ENCODE measurements at regions not wholly inside any gene's neighbourhood (a gene's known extent, or its start where the extent isn't known, plus 50 kb on each side); places are given as distances from the start of the nearest gene placed in this dataset.

- Histone ChIP-seq H3K27ac (ENCODE audit: low read length) (no peak overlapping the region), H3K36me3 (ENCODE audit: control insufficient read depth, insufficient read depth, low read length) (no peaks in the 10 kb centered on the region), H3K4me3 (ENCODE audit: low read depth in 2 of 2, low read length in 2 of 2) (no peak overlapping the region), H3K9me3 (ENCODE audit: control insufficient read depth, insufficient read depth, low read depth, low read length) (no peaks in the 10 kb centered on the region), H3K27me3 (ENCODE audit: control insufficient read depth, insufficient read depth, low read length) (no peaks in the 10 kb centered on the region), H3K4me1 (ENCODE audit: control insufficient read depth, insufficient read depth, low read length) (no peaks in the 10 kb centered on the region)
- TF ChIP-seq POLR2AphosphoS5 (IDR thresholded peaks at IDR 0.05; ENCODE audit: low read depth, low read length) (no peak), SIN3A (IDR thresholded peaks at IDR 0.05; ENCODE audit: borderline replicate concordance, insufficient read depth, low read depth, low read length) (no peak), TCF7L2 (IDR thresholded peaks at IDR 0.05; ENCODE audit: low read depth, low read length) (no peak), REST (IDR thresholded peaks at IDR 0.05; ENCODE audit: insufficient read depth in 1 of 2, low read depth in 2 of 2, low read length in 1 of 2) (no peak), CTCF (IDR thresholded peaks at IDR 0.05) (no peak)
- BruUV-seq (replicated peaks) = no TSS peak
- CTCF ChIA-PET = no interaction called here
- ATAC-seq (no peak), DNase-seq (ENCODE audit: low read depth, low spot score) (no peak)
- in situ Hi-C loops (cut with HindIII; ENCODE audit: low pct_unique_long_range_greater_than_20kb, low sequenced_read_pairs) (no loop called here), intact Hi-C loops (cut with micrococcal nuclease; ENCODE audit: unreplicated experiment) (no loop called here)
- POLR2A ChIA-PET = no interaction called here
These were observed 139.9 kb downstream of the TRIML1 start for GRCh38 chr4:188279184-188279583.

GRCh38 chr4:188282471-188283232, 143.4 kb downstream of the TRIML1 start:
- Histone ChIP-seq H3K4me3 (ENCODE audit: low read depth in 2 of 2, low read length in 2 of 2) (no peak overlapping the region), H3K27me3 (ENCODE audit: control insufficient read depth, insufficient read depth, low read length) (no peaks in the 10 kb centered on the region), H3K27ac (ENCODE audit: low read length) (no peak overlapping the region), H3K36me3 (ENCODE audit: control insufficient read depth, insufficient read depth, low read length) (no peaks in the 10 kb centered on the region), H3K4me1 (ENCODE audit: control insufficient read depth, insufficient read depth, low read length) (no peaks in the 10 kb centered on the region), H3K9me3 (ENCODE audit: control insufficient read depth, insufficient read depth, low read depth, low read length) (no peaks in the 10 kb centered on the region)
- TF ChIP-seq POLR2AphosphoS5 (IDR thresholded peaks at IDR 0.05; ENCODE audit: low read depth, low read length) = no peak
- no TSS peak for BruUV-seq (replicated peaks)
- ChIA-PET POLR2A (no interaction called here), CTCF (no interaction called here)
- ATAC-seq = no peak
- in situ Hi-C loops (cut with HindIII; ENCODE audit: low pct_unique_long_range_greater_than_20kb, low sequenced_read_pairs) (no loop called here), intact Hi-C loops (cut with micrococcal nuclease; ENCODE audit: unreplicated experiment) (no loop called here)
- DNase-seq (ENCODE audit: low read depth, low spot score) = no peak

GRCh38 chr4:188287169-188287894, 148.1 kb downstream of the TRIML1 start:
- in situ Hi-C loops (cut with HindIII; ENCODE audit: low pct_unique_long_range_greater_than_20kb, low sequenced_read_pairs) (no loop called here), intact Hi-C loops (cut with micrococcal nuclease; ENCODE audit: unreplicated experiment) (no loop called here)
- TF ChIP-seq CTCF (IDR thresholded peaks at IDR 0.05) = no peak
- TF ChIP-seq SIN3A (IDR thresholded peaks at IDR 0.05; ENCODE audit: borderline replicate concordance, insufficient read depth, low read depth, low read length) = no peak
- no peak for TF ChIP-seq REST (IDR thresholded peaks at IDR 0.05; ENCODE audit: insufficient read depth in 1 of 2, low read depth in 2 of 2, low read length in 1 of 2)
- no peak for TF ChIP-seq POLR2AphosphoS5 (IDR thresholded peaks at IDR 0.05; ENCODE audit: low read depth, low read length)
- no peak for TF ChIP-seq TCF7L2 (IDR thresholded peaks at IDR 0.05; ENCODE audit: low read depth, low read length)
- DNase-seq (ENCODE audit: low read depth, low spot score) (no peak), ATAC-seq (no peak)
- Histone ChIP-seq H3K4me1 (ENCODE audit: control insufficient read depth, insufficient read depth, low read length) (no peaks in the 10 kb centered on the region), H3K36me3 (ENCODE audit: control insufficient read depth, insufficient read depth, low read length) (no peaks in the 10 kb centered on the region), H3K4me3 (ENCODE audit: low read depth in 2 of 2, low read length in 2 of 2) (no peak overlapping the region), H3K27ac (ENCODE audit: low read length) (no peak overlapping the region), H3K27me3 (ENCODE audit: control insufficient read depth, insufficient read depth, low read length) (no peaks in the 10 kb centered on the region), H3K9me3 (ENCODE audit: control insufficient read depth, insufficient read depth, low read depth, low read length) (no peaks in the 10 kb centered on the region)
- CTCF ChIA-PET = no interaction called here
- BruUV-seq (replicated peaks) = no TSS peak
- POLR2A ChIA-PET = no interaction called here
